ENCODE measurements at regions not wholly inside any gene's neighbourhood (a gene's known extent, or its start where the extent isn't known, plus 50 kb on each side); places are given as distances from the start of the nearest gene placed in this dataset.

DNA sequence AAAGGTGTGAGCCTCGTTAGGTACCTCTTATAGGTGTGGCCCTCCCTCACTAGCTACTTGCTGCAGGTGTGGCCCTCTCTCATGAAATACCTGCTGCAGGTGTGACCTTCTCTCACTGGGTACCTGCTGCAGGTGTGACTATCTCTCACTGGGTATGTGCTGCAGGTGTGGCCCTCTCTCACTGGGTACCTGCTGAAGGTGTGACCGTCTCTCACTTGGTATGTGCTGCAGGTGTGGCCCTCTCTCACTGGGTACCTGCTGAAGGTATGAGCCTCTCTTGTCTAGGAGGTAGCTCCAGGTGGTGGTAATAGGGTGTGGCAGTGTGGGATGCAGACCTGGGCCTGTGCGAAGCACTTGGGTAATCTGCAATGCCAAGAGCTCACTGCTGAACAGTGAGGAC, 170.7 kb upstream of the PLPP4 start:
- 95% methylated on average over 3 of the region's 3 CpGs for WGBS (ENCODE audit: low lambda C conversion rate, missing lambda C conversion rate)
- H3K36me3 ChIP-seq (replicated peaks; ENCODE audit: insufficient read depth, low read depth): no peaks in the 10 kb centered on the region
- no peak for DNase-seq (ENCODE audit: low spot score)
- no peaks in the 10 kb centered on the region for H3K4me1 ChIP-seq (ENCODE audit: insufficient read depth)
- no peaks in the 10 kb centered on the region for H4K20me1 ChIP-seq (ENCODE audit: insufficient read depth, poor library complexity, severe bottlenecking)
- TF ChIP-seq EZH2phosphoT487 (IDR thresholded peaks at IDR 0.05; ENCODE audit: low read depth, severe bottlenecking, unreplicated experiment): no peak
- TF ChIP-seq EZH2 (IDR thresholded peaks at IDR 0.05; ENCODE audit: borderline replicate concordance): no peak
- TF ChIP-seq CTCF (IDR thresholded peaks at IDR 0.05; ENCODE audit: poor library complexity): no peak
- H3K4me3 ChIP-seq: no peak overlapping the region
- no peaks in the 10 kb centered on the region for H3K27me3 ChIP-seq
- no peaks in the 10 kb centered on the region for H3K9me2 ChIP-seq (replicated peaks; ENCODE audit: insufficient read depth)
- no peak overlapping the region for H3K4me2 ChIP-seq
- H3K79me2 ChIP-seq: no peaks in the 10 kb centered on the region
- no peak overlapping the region for H2AFZ ChIP-seq
- H3K9me3 ChIP-seq (ENCODE audit: low read depth): no peaks in the 10 kb centered on the region
- H3K27ac ChIP-seq: no peak overlapping the region

GRCh38 chr10:120300513-120300912, 156.5 kb upstream of the PLPP4 start:
- Histone ChIP-seq H3K27ac (no peak overlapping the region), H2AFZ (no peak overlapping the region), H3K4me2 (no peak overlapping the region), H3K27me3 (peaks cover 6% of the 10 kb centered on the region), H3K36me3 (replicated peaks; ENCODE audit: insufficient read depth, low read depth) (no peaks in the 10 kb centered on the region), H3K4me1 (ENCODE audit: insufficient read depth) (no peaks in the 10 kb centered on the region), H3K79me2 (no peaks in the 10 kb centered on the region), H3K9me3 (ENCODE audit: low read depth) (peaks cover 7% of the 10 kb centered on the region), H4K20me1 (ENCODE audit: insufficient read depth, poor library complexity, severe bottlenecking) (no peaks in the 10 kb centered on the region), H3K9me2 (replicated peaks; ENCODE audit: insufficient read depth) (no peaks in the 10 kb centered on the region), H3K4me3 (no peak overlapping the region)
- DNase-seq (ENCODE audit: low spot score): no peak
- WGBS (ENCODE audit: low lambda C conversion rate, missing lambda C conversion rate): 88% methylated on average over 5 of the region's 5 CpGs
- TF ChIP-seq EZH2phosphoT487 (IDR thresholded peaks at IDR 0.05; ENCODE audit: low read depth, severe bottlenecking, unreplicated experiment) (no peak), CTCF (IDR thresholded peaks at IDR 0.05; ENCODE audit: poor library complexity) (no peak), EZH2 (IDR thresholded peaks at IDR 0.05; ENCODE audit: borderline replicate concordance) (no peak)

GRCh38 chr10:120308589-120308988, 148.4 kb upstream of the PLPP4 start:
- Histone ChIP-seq H3K27ac (no peak overlapping the region), H2AFZ (no peak overlapping the region), H3K9me3 (ENCODE audit: low read depth) (peaks cover 7% of the 10 kb centered on the region), H3K4me2 (no peak overlapping the region), H3K79me2 (no peaks in the 10 kb centered on the region), H3K27me3 (no peaks in the 10 kb centered on the region), H3K4me1 (ENCODE audit: insufficient read depth) (no peaks in the 10 kb centered on the region), H3K9me2 (replicated peaks; ENCODE audit: insufficient read depth) (no peaks in the 10 kb centered on the region), H3K4me3 (no peak overlapping the region), H4K20me1 (ENCODE audit: insufficient read depth, poor library complexity, severe bottlenecking) (no peaks in the 10 kb centered on the region), H3K36me3 (replicated peaks; ENCODE audit: insufficient read depth, low read depth) (no peaks in the 10 kb centered on the region)
- TF ChIP-seq CTCF (IDR thresholded peaks at IDR 0.05; ENCODE audit: poor library complexity): no peak
- no peak for TF ChIP-seq EZH2phosphoT487 (IDR thresholded peaks at IDR 0.05; ENCODE audit: low read depth, severe bottlenecking, unreplicated experiment)
- DNase-seq (ENCODE audit: low spot score): no peak
- 76% methylated on average over 3 of the region's 3 CpGs for WGBS (ENCODE audit: low lambda C conversion rate, missing lambda C conversion rate)

DNA sequence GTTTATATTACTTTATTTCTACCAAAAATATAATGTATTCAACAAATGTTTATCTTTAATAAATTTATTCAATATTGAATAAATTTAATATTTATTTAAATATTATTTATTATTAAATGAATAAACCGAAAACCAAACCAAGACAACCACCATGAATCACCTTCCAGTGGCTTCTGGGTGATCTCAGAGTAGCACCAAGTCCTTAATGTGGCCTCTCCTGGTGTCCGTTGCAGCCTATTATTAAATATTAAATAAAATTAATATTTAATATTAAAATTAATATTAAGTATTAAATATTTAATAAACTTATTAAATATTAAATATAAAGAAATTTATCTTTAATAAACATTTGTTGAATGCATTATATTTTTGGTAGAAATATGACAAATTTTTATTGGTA, 143.3 kb upstream of the PLPP4 start:
- Histone ChIP-seq H3K4me1 (ENCODE audit: insufficient read depth) (no peaks in the 10 kb centered on the region), H3K27ac (no peak overlapping the region), H3K9me3 (ENCODE audit: low read depth) (no peaks in the 10 kb centered on the region), H3K79me2 (no peaks in the 10 kb centered on the region), H3K36me3 (replicated peaks; ENCODE audit: insufficient read depth, low read depth) (no peaks in the 10 kb centered on the region), H2AFZ (no peak overlapping the region), H4K20me1 (ENCODE audit: insufficient read depth, poor library complexity, severe bottlenecking) (no peaks in the 10 kb centered on the region), H3K27me3 (no peaks in the 10 kb centered on the region), H3K9me2 (replicated peaks; ENCODE audit: insufficient read depth) (no peaks in the 10 kb centered on the region), H3K4me2 (no peak overlapping the region), H3K4me3 (no peak overlapping the region)
- no peak for DNase-seq (ENCODE audit: low spot score)
- no peak for TF ChIP-seq EZH2 (IDR thresholded peaks at IDR 0.05; ENCODE audit: borderline replicate concordance)
- TF ChIP-seq EZH2phosphoT487 (IDR thresholded peaks at IDR 0.05; ENCODE audit: low read depth, severe bottlenecking, unreplicated experiment): no peak
- TF ChIP-seq CTCF (IDR thresholded peaks at IDR 0.05; ENCODE audit: poor library complexity): no peak
- WGBS (ENCODE audit: low lambda C conversion rate, missing lambda C conversion rate): 96% methylated on average over 2 of the region's 2 CpGs
